PC-9 (cell line): ENCODE measurements at regions not wholly inside any gene's neighbourhood (a gene's known extent, or its start where the extent isn't known, plus 50 kb on each side); places are given as distances from the start of the nearest gene placed in this dataset.

Source experiments
- BruUV-seq: library from RNA; stranded (reverse); fragments of 400-500 nt; replicated peaks from 2 replicates; lab custom pipeline; 2021; lab: Mats Ljungman, UMichigan
- CTCF ChIA-PET: fragments of 300-600 bp; sonication (Branson Sonifier 250); formaldehyde crosslinking; loops from one replicate; lab custom pipeline; 2022; ENCODE audit warnings: antibody characterized with exemption; lab: Charles Lee
- POLR2A ChIA-PET: fragments of 300-600 bp; sonication (Branson Sonifier 250); formaldehyde crosslinking; loops from one replicate; lab custom pipeline; 2022; ENCODE audit warnings: antibody characterized with exemption; ENCODE audit not compliant: unreplicated experiment; lab: Charles Lee
- DNase-seq, 2 experiments: peaks; one replicate each; pipeline versions ENCODE4 v3.0.0 to v3.0.0-alpha.2; 2015 to 2022; ENCODE audit warnings: mixed read lengths in 1 of 2
- H2AFZ ChIP-seq: fragments of 200-600 bp; sonication (generic); 2 replicates; pipeline ENCODE4 v1.8.1; 2017; ENCODE audit warnings: antibody characterized with exemption
- H3F3A ChIP-seq: fragments of 200-600 bp; sonication (generic); 2 replicates; pipeline ENCODE4 v1.8.1; 2017; ENCODE audit warnings: antibody characterized with exemption, mild to moderate bottlenecking, low read depth; ENCODE audit not compliant: insufficient read depth
- H3K27ac ChIP-seq: fragments of 200-600 bp; sonication (generic); 2 replicates; pipeline ENCODE4 v1.6.1; 2016; ENCODE audit warnings: mixed run types
- H3K27me3 ChIP-seq: fragments of 200-600 bp; sonication (generic); 2 replicates; pipeline ENCODE4 v1.6.1; 2016; ENCODE audit warnings: low read depth, mixed run types; ENCODE audit not compliant: insufficient read depth
- H3K36me3 ChIP-seq: fragments of 200-600 bp; sonication (generic); 2 replicates; pipeline ENCODE4 v1.6.1; 2016; ENCODE audit warnings: low read depth, mixed run types
- H3K4me1 ChIP-seq: fragments of 200-600 bp; sonication (generic); replicated peaks from 2 replicates; pipeline ENCODE4 v1.6.1; 2016; ENCODE audit warnings: mixed run types; ENCODE audit not compliant: insufficient read depth
- H3K4me2 ChIP-seq: fragments of 200-600 bp; sonication (generic); 2 replicates; pipeline ENCODE4 v1.6.1; 2017; ENCODE audit warnings: mixed run types
- H3K4me3 ChIP-seq: fragments of 200-600 bp; sonication (generic); 2 replicates; pipeline ENCODE4 v1.6.1; 2016; ENCODE audit warnings: mixed run types
- H3K79me2 ChIP-seq: fragments of 200-600 bp; sonication (generic); 2 replicates; pipeline ENCODE4 v1.6.1; 2017; ENCODE audit warnings: low read depth, mixed run types
- H3K9me2 ChIP-seq: fragments of 200-600 bp; sonication (generic); 2 replicates; pipeline ENCODE4 v1.8.1; 2017; ENCODE audit warnings: mild to moderate bottlenecking; ENCODE audit not compliant: insufficient read depth
- H3K9me3 ChIP-seq: fragments of 200-600 bp; sonication (generic); 2 replicates; pipeline ENCODE4 v1.8.1; 2016; ENCODE audit warnings: low read depth; ENCODE audit not compliant: insufficient read depth
- H4K20me1 ChIP-seq: fragments of 200-600 bp; sonication (generic); 2 replicates; pipeline ENCODE4 v1.8.1; 2017; ENCODE audit not compliant: insufficient read depth
- EZH2 ChIP-seq: fragments of 200-600 bp; sonication (generic); IDR thresholded peaks from 2 replicates; pipeline ENCODE4 v1.8.0; 2017; ENCODE audit warnings: antibody characterized with exemption, low read depth
- intact Hi-C: fragments of 100-400 bp; cut with micrococcal nuclease; formaldehyde crosslinking; loops from one replicate; pipeline ENCODE4 v1.10.0; 2022; ENCODE audit not compliant: unreplicated experiment
- TF ChIP-seq, protein P1 (sequence below): fragments of 200-600 bp; sonication (generic); conservative IDR thresholded peaks from 2 replicates; pipeline ENCODE4 v1.6.1; 2017; ENCODE audit warnings: mixed run types, antibody characterized with exemption, mild to moderate bottlenecking, moderate library complexity

DNA sequence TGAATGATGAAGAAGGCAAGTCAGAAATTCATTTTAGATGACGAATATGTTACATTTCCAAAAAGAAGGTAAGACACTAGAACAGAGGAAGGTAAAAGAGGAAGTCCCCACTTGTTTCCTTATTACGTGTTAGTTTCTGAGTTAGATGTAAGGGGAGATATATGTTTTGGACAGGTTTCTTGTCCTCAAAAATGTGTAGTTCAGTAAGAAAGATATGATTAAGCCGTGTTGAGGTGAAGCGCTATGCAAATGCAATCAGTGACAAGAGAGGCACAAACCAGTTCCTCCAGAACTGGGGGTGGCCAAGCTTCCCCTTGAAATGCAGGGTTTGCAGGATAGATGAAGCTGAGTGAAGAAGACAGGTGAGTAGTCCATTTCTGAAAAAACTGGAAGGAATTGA lies 293.3 kb upstream of the RUNX1 start:
- no TSS peak for BruUV-seq
- H3K9me2 ChIP-seq: no peaks in the 10 kb centered on the region
- H3K27ac ChIP-seq: no peak overlapping the region
- H3K79me2 ChIP-seq: no peaks in the 10 kb centered on the region
- H3K36me3 ChIP-seq: no peaks in the 10 kb centered on the region
- H3K4me1 ChIP-seq: no peaks in the 10 kb centered on the region
- TF ChIP-seq EZH2: no peak
- TF ChIP-seq, protein P1, sequence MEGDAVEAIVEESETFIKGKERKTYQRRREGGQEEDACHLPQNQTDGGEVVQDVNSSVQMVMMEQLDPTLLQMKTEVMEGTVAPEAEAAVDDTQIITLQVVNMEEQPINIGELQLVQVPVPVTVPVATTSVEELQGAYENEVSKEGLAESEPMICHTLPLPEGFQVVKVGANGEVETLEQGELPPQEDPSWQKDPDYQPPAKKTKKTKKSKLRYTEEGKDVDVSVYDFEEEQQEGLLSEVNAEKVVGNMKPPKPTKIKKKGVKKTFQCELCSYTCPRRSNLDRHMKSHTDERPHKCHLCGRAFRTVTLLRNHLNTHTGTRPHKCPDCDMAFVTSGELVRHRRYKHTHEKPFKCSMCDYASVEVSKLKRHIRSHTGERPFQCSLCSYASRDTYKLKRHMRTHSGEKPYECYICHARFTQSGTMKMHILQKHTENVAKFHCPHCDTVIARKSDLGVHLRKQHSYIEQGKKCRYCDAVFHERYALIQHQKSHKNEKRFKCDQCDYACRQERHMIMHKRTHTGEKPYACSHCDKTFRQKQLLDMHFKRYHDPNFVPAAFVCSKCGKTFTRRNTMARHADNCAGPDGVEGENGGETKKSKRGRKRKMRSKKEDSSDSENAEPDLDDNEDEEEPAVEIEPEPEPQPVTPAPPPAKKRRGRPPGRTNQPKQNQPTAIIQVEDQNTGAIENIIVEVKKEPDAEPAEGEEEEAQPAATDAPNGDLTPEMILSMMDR: no peak
- no peaks in the 10 kb centered on the region for H3K9me3 ChIP-seq
- no peak overlapping the region for H3K4me2 ChIP-seq
- no peaks in the 10 kb centered on the region for H4K20me1 ChIP-seq
- H3K27me3 ChIP-seq: no peaks in the 10 kb centered on the region
- H3F3A ChIP-seq: no peaks in the 10 kb centered on the region
- H3K4me3 ChIP-seq: no peak overlapping the region
- intact Hi-C loops: no loop called here
- CTCF ChIA-PET: no interaction called here
- POLR2A ChIA-PET: no interaction called here
- no peak for DNase-seq
- no peak overlapping the region for H2AFZ ChIP-seq

DNA sequence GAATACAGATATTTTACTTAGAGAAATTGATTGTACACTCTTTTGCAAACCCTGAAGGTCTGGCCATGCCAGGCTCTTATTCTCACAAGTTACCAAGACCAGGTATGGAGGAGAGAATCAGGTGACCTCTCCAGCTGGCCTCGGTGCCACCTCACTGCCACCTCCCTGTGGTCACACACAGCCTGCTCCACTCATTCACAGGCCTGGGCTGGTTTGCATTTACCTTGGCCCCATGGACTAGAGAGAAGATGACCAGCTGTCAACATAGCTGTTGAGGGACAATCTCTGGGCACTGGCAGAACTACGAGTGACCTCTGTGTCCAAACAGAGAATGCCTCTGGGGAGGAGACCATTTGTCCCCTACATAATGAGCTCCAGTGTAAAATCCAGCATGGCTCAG lies 291.2 kb upstream of the RUNX1 start:
- H3K36me3 ChIP-seq: no peaks in the 10 kb centered on the region
- POLR2A ChIA-PET: no interaction called here
- no peaks in the 10 kb centered on the region for H3K9me3 ChIP-seq
- no peak overlapping the region for H2AFZ ChIP-seq
- no peaks in the 10 kb centered on the region for H3K27me3 ChIP-seq
- TF ChIP-seq, protein P1: no peak
- TF ChIP-seq EZH2: no peak
- no peak for DNase-seq
- no peaks in the 10 kb centered on the region for H4K20me1 ChIP-seq
- no peak overlapping the region for H3K27ac ChIP-seq
- H3K9me2 ChIP-seq: no peaks in the 10 kb centered on the region
- BruUV-seq: no TSS peak
- no peaks in the 10 kb centered on the region for H3F3A ChIP-seq
- H3K4me3 ChIP-seq: no peak overlapping the region
- H3K4me2 ChIP-seq: no peak overlapping the region
- no peaks in the 10 kb centered on the region for H3K79me2 ChIP-seq
- no peaks in the 10 kb centered on the region for H3K4me1 ChIP-seq
- intact Hi-C loops: no loop called here
- CTCF ChIA-PET: no interaction called here

DNA sequence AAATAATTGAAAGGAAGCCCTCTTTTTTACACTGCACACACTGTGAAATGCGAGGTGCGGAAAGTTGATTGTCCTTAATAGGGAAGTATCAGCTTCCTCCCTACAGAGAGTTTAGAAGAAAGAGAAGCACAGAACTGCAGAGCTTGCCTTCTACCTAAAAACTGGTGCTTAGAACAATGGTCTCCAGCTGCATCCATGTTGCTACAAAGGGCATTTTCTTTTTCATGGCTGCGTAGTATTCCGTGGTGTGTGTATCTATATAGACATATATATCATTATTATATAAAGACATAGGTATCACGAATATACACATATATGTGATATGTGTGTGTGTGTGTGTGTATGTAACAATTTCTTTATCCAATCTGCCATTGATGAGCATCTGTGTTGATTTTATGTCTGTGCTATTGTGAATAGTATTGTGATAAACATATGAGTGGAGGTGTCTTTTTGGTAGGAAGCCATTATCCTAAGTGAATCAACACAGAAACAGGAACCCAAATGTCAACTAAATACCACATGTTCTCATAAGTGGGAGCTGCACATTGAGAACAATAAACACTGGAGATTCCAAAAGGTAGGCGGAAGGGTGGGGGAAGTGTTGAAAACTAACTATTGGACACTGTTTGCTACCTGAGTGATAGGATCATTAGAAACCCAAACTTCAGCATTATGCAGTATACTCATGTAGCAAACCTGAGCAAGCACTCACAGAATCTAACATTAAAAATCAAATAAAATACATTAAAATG lies 290.0 kb upstream of the RUNX1 start:
- CTCF ChIA-PET: no interaction called here
- DNase-seq: no peak
- H3K27me3 ChIP-seq: no peaks in the 10 kb centered on the region
- H3F3A ChIP-seq: no peaks in the 10 kb centered on the region
- H3K4me3 ChIP-seq: no peak overlapping the region
- H3K4me2 ChIP-seq: no peak overlapping the region
- no peak overlapping the region for H3K27ac ChIP-seq
- no peaks in the 10 kb centered on the region for H3K79me2 ChIP-seq
- no peaks in the 10 kb centered on the region for H3K9me3 ChIP-seq
- no peaks in the 10 kb centered on the region for H4K20me1 ChIP-seq
- no peak for TF ChIP-seq EZH2
- TF ChIP-seq, protein P1: no peak
- H3K9me2 ChIP-seq: no peaks in the 10 kb centered on the region
- no peak overlapping the region for H2AFZ ChIP-seq
- no peaks in the 10 kb centered on the region for H3K36me3 ChIP-seq
- intact Hi-C loops: no loop called here
- H3K4me1 ChIP-seq: no peaks in the 10 kb centered on the region
- POLR2A ChIA-PET: no interaction called here
- BruUV-seq: no TSS peak
